IPS-18c (cell line): ENCODE measurements at regions not wholly inside any gene's neighbourhood (a gene's known extent, or its start where the extent isn't known, plus 50 kb on each side); places are given as distances from the start of the nearest gene placed in this dataset.

Source experiments
- H3K4me3 ChIP-seq: 2 replicates; pipeline ENCODE4 v1.7.0; 2013; ENCODE audit warnings: low read depth, mild to moderate bottlenecking, low read length, moderate library complexity; ENCODE audit not compliant: insufficient read depth
- H3K9me3 ChIP-seq: one replicate; pipeline ENCODE4 v1.6.1; 2013; ENCODE audit warnings: mild to moderate bottlenecking, low read length, moderate library complexity; ENCODE audit not compliant: control insufficient read depth, insufficient read depth

DNA sequence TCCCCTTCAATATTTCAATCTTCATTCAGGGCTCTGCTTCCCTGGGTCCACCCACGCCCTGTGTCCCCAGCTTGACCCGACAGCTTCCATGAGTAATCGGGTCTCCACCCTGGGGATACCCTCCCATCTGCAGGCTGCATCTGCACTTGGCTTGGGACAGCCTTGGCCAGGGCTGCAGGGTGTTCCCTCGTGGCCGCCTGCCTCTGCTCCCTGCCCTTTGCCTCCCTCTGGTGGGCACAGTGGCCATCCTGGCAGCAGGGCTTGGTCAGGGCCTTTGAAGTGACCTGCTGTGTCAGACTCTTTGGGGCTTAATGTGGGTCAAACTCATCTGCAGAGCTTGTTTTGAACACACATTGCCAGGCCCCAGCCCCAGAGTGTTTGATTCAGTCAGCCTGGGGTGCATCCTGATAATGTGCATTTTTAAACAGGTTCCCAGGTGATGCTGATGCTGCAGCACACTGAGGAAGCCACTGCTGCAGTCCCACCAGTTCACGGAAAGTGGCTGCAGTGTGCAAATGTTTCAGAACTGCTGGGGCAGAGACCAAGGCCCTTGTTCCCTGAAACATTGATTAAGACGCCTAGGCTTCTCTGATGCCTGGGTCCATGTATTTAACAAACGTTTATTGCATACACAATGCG is 80.7 kb upstream of the SEC61G start:
- no peaks in the 10 kb centered on the region for H3K9me3 ChIP-seq
- no peak overlapping the region for H3K4me3 ChIP-seq

DNA sequence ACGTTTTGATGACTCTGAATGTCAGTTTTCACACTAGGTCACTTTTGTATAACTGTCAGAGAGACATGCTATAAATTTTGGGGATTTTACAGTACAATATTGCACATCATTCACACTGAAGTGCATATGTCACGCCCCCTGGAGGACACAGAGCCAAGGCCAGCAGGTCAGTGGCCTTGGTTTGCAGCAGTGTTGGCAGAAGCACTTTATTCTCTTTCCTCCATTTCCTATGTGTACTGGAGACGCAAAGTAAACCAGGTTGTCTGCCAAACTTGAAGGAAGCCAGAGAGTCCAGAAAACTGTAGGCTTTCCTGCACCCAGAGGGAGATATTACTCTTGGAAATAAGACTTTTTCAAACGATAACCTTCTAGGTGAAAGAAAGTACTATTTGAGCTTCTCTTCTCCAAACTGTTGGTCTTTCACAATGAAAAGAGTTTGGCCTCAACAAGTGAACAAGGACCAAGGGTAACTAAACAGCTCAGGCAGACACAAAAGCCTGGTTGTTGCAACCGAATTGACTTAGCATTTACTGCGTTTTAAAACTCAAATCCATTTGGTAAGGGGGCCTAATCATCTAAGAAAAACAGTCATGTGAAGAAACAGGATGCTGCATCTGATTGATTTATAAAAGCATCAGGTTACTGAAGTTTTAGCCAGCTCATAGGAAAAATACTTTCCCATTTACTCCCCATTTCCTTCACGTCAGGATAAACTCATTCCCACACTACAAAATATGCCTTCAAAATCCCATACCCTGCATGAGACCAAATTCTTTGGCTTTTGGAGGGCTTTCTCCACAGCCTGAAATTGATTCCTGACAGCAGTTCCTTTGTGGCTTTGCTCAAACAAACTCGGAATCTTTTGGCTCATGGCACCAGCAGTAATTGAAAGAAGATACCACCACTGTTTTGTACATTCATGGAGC is 83.0 kb upstream of the SEC61G start:
- H3K4me3 ChIP-seq, result no peak overlapping the region

DNA sequence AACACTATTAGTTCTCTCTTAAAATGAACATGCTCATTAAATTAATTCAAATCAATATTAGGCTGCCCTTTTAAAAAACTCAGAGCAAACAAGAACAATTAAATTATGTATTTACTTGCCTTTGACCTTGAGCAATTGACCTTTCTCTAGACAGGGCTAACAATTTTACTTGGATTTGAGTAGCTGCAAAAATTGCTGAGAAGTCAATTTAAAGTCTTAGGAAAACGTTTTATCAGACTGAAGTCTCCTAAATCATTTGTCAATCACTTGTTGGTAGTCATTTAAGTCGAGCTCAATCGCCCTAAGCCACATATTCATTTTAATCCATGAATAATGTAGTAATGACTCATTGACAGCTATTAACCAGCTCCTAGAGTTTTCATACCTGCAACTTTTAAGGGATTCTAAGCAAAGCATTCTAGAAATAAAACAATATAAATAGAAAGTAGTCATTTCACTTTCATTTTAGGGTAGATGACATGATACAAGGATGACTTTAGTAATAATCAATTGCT is 84.9 kb upstream of the SEC61G start:
- no peak overlapping the region for H3K4me3 ChIP-seq
- no peaks in the 10 kb centered on the region for H3K9me3 ChIP-seq

More for the DNA sequence above, 83.0 kb upstream of the SEC61G start:
- no peaks in the 10 kb centered on the region for H3K9me3 ChIP-seq

DNA sequence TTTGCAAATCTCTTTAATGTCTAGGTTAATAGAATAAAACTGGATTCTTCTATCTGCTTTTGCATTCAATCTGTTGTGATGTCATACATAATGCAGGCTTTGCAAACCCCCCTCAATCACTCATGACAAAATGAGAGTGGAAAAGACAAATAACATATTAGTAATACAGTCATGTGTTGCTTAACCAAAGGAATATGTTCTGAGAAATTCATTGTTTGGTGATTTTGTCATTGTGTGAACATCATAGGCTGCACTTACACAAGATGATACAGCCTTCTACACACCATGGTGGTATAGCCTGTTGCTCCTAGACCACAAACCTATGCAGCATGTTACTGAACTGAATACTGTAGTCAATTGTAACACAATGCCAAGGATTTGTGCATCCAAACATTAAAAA is 87.3 kb upstream of the SEC61G start:
- H3K4me3 ChIP-seq, result no peak overlapping the region
- no peaks in the 10 kb centered on the region for H3K9me3 ChIP-seq

DNA sequence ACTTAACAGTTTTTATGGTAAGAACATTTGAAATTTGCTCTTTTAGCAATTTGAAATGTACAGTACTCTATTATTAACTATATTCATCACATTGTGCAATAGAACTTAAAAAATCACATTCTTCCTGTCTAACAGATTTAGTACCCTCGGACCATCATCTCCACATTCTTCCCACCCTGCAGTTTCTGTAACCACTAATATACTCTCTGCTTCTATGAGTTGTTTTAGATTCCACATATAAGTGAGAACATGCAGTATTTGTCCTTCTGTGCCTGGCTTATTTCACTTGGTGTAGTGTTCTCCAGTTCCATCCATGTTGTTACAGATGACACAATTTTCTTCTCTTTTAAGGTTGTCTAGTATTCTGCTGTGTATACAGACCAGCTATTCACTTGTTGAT is 88.9 kb upstream of the SEC61G start:
- Histone ChIP-seq H3K4me3 (no peak overlapping the region), H3K9me3 (no peaks in the 10 kb centered on the region)

DNA sequence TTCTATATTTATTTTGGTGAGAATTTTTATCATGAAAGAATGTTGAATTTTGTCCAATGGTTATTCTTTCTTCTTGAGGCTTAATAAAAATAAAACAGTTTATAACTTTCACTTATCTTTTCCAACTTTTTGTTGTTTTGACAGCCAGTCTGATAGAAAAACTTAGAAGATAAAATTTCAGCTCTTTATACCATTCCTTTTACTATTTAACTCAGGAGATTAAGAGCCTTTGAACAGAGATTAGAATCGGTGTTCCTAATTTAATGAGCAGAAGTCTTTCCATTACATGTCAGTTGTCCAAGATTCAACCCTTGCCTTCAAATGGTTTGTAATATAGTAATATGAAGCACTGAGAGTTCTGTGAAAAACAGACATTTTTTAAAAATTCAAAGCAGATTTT is 97.8 kb upstream of the SEC61G start:
- Histone ChIP-seq H3K4me3 (no peak overlapping the region), H3K9me3 (no peaks in the 10 kb centered on the region)

DNA sequence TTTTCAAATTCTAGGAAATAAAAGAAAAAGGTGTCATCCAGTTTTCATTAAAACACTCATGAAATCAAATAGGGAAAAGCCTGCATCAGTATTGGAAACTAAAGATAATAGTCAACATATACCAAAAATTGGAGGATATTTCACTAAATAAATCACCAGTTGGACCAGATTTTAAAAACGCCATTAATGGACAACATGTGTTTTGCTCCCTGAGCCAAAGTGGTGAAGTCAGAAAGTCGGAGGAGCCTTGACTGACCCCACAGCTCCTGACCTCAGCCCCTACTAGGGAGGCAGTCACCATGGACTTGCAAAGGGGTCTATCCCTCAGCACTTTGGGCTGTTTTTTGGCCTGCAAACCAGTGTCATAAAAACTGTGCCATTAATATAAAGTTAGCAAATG is 98.3 kb upstream of the SEC61G start:
- Histone ChIP-seq H3K4me3 (no peak overlapping the region), H3K9me3 (no peaks in the 10 kb centered on the region)

DNA sequence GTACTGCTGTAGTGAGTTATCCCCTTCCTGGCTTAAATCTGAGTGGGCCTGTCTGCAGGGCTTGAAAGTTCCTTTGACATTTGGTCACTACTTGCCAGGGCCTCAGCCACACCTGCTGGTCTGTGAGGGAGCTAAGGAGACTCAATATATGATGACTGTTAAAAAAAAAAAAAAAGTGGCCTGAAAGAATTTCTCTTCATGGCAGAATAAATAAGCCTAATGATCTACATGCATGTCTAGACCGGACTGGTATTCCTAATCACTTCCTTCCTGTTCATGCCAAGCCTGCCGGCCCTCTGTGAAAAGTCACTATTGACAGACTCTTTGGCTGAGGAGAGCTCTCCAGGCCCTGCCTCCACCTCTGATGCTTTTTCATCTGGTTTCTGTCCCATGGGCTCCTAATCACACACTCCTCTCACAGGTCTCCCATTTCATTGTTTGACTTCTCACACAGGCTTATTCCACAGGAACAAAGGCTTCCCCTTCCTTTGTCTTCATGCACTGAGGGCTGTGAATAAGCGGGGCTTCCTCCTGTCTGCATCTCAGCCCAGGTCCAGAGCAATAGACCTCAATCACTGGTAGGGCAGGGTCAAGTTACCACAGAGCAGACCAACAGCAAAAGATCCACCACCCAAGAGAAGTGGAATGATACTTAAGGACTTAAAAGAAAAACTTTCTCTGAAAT is 99.1 kb upstream of the SEC61G start:
- Histone ChIP-seq H3K9me3 (no peaks in the 10 kb centered on the region), H3K4me3 (no peak overlapping the region)

DNA sequence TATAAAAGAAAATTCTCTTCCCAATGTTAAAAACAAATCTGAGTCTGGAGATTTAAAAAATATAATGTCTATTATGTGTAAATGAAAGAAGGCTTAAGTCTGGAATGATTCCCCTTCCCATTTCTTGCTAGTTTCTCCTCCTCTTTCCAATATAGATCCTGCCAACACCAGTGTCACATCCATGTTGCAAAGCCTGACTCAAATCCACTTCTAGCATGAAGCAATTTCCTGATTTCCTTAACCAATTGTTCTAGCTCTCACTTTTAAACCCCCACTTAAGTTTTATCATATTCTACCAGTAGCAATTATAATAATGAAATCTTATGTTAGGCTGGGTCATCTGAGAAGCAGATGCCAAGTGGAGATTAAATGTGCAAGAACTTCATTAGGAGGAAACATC is 100.1 kb upstream of the SEC61G start:
- Histone ChIP-seq H3K4me3 (no peak overlapping the region), H3K9me3 (no peaks in the 10 kb centered on the region)

DNA sequence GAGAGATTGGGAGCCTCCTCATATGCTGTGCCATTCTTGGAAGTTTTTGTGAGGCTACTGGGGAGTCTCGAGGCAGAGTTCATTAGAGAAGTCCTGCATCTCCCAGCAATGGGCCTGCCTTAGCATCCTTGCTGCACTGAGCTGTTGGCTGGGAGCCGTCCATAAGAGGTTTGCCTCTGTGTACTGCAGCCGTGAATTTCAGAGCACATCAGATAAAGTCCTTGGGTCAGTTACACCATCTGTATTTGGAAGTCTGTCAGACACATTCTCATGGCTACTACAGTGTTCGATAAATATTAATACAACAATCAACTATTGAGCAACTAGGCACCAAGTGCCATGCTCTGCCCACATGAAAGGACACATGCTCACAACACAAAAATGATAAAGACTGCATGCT is 100.5 kb upstream of the SEC61G start:
- Histone ChIP-seq H3K9me3 (no peaks in the 10 kb centered on the region), H3K4me3 (no peak overlapping the region)

DNA sequence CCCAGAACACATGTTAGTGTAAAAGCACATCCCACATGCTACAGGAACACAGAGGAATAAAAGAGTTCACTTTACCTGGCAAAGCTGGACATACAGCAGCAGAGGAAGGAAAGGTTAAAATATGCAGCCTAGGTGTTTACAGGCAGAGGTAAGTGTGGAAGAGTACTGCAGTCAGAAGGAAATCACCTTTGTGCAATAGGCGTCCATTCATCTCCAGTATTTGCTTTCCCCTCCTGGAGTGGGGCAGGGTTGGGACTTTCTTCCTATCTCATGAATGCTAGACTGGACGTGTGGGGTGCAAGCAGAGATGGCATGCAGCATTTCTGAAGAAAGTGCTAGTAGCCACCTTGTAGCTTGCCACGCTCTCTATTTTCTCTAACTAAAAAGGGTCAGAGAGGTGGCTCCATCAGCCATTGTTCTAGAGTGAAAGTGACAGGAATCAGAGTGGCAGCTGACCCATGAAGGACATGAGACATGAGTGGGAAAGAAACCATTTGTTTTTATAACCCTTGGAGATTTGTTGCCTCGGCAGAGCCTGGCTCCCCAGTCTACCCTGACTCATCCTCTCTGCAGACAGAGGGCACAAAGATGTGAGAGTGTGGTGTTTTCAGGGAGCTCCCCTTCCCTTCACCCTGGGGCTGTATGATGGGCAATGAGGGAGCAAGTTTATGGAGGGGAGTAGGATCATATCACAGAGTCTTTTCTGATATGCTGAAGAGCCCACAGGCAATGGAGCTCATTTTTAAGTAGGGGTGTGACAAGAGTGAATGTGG is 101.2 kb upstream of the SEC61G start:
- Histone ChIP-seq H3K9me3 (no peaks in the 10 kb centered on the region), H3K4me3 (no peak overlapping the region)

DNA sequence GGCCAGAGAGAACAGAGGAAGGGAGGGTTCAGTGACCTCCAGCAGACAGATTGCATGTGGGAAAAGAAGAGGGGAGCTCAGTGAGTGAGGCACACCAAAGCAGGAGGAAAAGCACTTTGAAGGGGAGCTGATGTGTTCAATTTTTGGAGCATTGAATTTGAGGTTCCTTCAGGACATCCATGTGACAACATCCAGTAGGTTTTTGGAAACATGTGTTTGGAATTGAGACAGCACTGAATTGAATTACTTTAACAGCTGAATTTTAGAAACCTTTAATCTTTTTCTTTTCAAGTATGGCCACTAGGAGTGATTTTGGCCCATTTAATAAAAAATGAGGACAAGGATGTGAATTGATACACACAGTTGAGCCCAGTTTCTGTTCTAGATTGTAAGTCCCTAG is 101.8 kb upstream of the SEC61G start:
- no peak overlapping the region for H3K4me3 ChIP-seq
- H3K9me3 ChIP-seq, result no peaks in the 10 kb centered on the region

DNA sequence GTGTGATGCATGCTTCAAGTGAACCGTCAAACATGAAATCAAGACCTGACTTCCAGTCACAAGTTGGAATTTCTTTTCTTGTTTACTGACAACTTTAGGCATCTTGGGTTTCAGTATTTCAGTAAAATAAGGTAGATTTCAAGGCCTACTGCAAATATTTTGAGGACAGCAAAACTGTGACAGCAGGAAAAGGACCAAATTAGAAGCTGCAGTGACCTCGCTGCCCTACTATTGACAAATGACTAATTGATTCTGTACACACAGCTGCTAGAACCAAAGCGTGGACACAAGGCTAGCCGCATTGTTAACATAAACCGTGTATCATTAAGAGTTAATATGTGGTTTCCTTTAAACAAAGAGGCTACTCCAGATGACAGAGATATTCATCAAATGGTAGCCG is 105.7 kb upstream of the SEC61G start:
- Histone ChIP-seq H3K4me3 (no peak overlapping the region), H3K9me3 (no peaks in the 10 kb centered on the region)

DNA sequence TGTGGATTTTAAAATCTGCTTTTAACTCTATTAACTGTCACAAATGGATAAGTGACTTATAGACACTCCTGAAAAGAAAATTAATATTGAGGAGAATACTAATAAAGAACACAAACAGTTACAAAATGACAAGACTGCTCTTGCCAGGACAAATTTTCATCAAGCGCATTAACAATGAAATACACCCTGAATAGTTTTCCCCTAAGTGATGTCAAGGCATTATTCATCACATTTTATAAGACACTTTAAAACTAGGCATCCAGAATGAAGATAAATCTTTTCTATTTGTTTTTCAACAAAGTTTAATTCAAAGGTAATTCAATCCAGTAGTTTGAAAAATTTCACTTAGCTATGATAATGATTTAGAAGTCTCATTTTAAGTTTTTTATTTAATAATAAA is 110.5 kb upstream of the SEC61G start:
- H3K9me3 ChIP-seq, result no peaks in the 10 kb centered on the region
- H3K4me3 ChIP-seq, result no peak overlapping the region

DNA sequence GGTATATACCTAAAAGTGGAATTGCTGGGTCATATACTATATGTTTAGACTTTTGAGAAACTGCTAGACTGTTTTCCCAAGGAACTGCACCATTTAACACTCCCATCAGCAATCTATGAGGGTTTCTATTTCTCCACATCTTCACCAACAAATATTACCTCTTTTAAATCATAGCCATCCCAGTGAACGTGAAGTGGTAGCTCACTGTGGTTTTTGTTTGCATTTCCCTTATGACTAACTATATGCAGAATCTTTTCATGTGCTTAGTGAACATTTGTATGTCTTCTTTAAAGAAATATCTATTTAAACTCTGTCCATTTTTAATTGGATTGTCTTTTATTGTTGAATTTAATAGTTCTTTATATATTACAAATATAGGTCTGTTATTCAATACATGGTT is 115.8 kb upstream of the SEC61G start:
- Histone ChIP-seq H3K4me3 (no peak overlapping the region), H3K9me3 (peaks cover 2% of the 10 kb centered on the region)

DNA sequence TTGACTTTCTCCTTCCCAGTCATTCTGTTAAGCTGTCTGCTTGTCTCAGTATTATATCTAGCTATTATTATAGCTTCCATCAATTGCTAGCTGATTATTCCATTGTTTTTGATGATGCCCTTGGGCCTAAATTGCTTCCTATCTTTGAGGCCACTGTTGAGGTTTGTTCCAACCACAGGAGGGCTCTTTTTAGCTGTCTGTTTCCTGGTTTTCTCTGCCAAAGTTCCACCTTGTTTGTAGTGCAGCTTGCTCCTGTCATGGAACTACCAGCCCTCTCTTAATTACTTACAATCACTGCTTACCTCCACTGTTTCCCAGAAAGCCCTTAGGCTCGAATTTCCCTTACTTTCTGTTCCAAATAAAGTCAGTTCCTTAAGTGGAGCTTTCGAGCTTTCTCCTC is 118.7 kb upstream of the SEC61G start:
- H3K4me3 ChIP-seq, result no peak overlapping the region

DNA sequence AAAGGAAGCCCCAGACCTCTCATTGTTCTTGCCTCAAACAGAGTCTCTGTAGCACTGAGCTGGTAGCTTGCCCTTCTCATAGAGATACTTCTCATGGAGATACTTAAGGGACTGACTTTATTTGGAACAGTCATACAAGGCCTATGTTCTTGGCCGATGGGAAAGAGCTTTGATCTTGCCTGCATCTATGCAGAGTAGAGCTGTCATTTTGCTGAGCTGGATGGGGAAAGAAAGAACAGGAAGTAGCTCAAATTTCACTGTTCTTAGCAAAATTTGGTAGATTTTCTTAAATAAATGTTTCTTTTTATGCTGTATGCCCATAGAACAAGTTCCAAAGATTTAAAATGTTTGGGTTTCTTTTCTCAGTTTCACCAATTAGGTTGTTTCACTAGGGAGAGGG is 119.3 kb upstream of the SEC61G start:
- H3K4me3 ChIP-seq, result no peak overlapping the region

More for the DNA sequence above, 118.7 kb upstream of the SEC61G start:
- H3K9me3 ChIP-seq, result peaks cover 2% of the 10 kb centered on the region

More for the DNA sequence above, 119.3 kb upstream of the SEC61G start:
- peaks cover 2% of the 10 kb centered on the region for H3K9me3 ChIP-seq
